IMR-90 (cell line): ENCODE measurements at regions not wholly inside any gene's neighbourhood (a gene's known extent, or its start where the extent isn't known, plus 50 kb on each side); places are given as distances from the start of the nearest gene placed in this dataset.

Experiments
- POLR2A ChIP-seq: IDR thresholded peaks from 2 replicates; pipeline ENCODE4 v1.6.1; 2012; ENCODE audit warnings: mild to moderate bottlenecking, low read depth, low read length
- TF ChIP-seq, protein P1 (sequence below): fragments of 150-350 bp; IDR thresholded peaks from 2 replicates; pipeline ENCODE4 v1.6.1; 2017; ENCODE audit warnings: mild to moderate bottlenecking, antibody characterized with exemption, low read length, low read depth
- TF ChIP-seq, protein P2 (sequence below): conservative IDR thresholded peaks from 2 replicates; pipeline ENCODE4 v1.5.1; 2012; ENCODE audit warnings: mild to moderate bottlenecking, low read depth, low read length, improper control_type of control experiment

DNA sequence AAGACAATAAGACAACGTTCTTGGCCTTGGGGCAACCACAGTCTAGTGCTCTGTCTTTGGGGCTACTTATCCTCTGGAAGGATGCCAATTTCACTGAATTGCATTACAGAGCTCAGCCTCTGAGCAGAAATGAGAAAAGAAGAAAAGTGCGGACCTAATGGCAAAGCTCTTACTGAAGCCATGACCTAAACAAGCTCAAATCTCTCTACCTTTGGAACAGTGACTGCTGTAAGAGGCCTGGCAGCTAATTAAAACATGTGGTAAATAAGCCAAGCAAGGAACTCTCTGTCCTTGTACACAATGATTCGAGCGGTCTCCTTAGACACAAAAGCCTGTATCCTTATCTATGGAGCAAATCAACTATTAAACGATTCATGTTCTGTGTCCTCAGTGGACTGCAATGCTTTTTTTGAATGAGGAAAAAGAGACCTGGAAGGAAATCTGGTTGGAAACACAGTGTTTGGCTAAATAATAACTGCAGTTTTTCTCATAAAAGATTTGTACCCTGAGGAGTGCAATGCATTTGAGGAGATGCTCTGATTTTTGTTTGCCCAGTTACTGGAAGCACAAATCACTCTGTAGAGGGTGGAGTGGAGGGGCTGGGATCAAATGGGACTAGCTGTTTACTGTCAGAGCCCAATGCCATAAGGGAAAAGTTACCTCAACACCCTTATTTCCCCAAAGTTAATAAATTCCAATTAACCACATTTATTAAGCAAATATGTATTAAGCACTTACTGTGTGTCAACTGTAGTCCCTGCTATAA is 113.9 kb downstream of the NDUFA12 start:
- TF ChIP-seq, protein P1, sequence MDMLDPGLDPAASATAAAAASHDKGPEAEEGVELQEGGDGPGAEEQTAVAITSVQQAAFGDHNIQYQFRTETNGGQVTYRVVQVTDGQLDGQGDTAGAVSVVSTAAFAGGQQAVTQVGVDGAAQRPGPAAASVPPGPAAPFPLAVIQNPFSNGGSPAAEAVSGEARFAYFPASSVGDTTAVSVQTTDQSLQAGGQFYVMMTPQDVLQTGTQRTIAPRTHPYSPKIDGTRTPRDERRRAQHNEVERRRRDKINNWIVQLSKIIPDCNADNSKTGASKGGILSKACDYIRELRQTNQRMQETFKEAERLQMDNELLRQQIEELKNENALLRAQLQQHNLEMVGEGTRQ, result no peak
- TF ChIP-seq, protein P2, sequence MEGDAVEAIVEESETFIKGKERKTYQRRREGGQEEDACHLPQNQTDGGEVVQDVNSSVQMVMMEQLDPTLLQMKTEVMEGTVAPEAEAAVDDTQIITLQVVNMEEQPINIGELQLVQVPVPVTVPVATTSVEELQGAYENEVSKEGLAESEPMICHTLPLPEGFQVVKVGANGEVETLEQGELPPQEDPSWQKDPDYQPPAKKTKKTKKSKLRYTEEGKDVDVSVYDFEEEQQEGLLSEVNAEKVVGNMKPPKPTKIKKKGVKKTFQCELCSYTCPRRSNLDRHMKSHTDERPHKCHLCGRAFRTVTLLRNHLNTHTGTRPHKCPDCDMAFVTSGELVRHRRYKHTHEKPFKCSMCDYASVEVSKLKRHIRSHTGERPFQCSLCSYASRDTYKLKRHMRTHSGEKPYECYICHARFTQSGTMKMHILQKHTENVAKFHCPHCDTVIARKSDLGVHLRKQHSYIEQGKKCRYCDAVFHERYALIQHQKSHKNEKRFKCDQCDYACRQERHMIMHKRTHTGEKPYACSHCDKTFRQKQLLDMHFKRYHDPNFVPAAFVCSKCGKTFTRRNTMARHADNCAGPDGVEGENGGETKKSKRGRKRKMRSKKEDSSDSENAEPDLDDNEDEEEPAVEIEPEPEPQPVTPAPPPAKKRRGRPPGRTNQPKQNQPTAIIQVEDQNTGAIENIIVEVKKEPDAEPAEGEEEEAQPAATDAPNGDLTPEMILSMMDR, result no peak
- no peak for TF ChIP-seq POLR2A
